OCI-LY1 (cell line): ENCODE measurements at regions not wholly inside any gene's neighbourhood (a gene's known extent, or its start where the extent isn't known, plus 50 kb on each side); places are given as distances from the start of the nearest gene placed in this dataset.

Experiments
- CTCF ChIP-seq: fragments of 200-600 bp; sonication (generic), shearing (Covaris generic); IDR thresholded peaks from 2 replicates; pipeline ENCODE4 v1.5.1; 2017; ENCODE audit warnings: mild to moderate bottlenecking, antibody characterized with exemption, low read length, moderate library complexity, mixed read lengths
- EZH2 ChIP-seq: fragments of 200-600 bp; sonication (generic), shearing (Covaris generic); IDR thresholded peaks from 2 replicates; pipeline ENCODE4 v1.8.0; 2017; ENCODE audit warnings: borderline replicate concordance, mixed run types, mild to moderate bottlenecking, antibody characterized with exemption, low read length, moderate library complexity, mixed read lengths

- TF ChIP-seq CTCF (no peak), EZH2 (no peak)
Measured at GRCh38 chr11:23620617-23621016, 760.3 kb upstream of the CCDC179 start.
